CD14-positive monocyte (primary cell): ENCODE measurements at regions not wholly inside any gene's neighbourhood (a gene's known extent, or its start where the extent isn't known, plus 50 kb on each side); places are given as distances from the start of the nearest gene placed in this dataset.

Experiments
- DNase-seq, 3 donors: peaks; one replicate each; pipeline ENCODE4 v3.0.0-alpha.2; 2011 to 2022
- H2AFZ ChIP-seq: 2 replicates; pipeline ENCODE4 v1.6.0; 2012; ENCODE audit warnings: mild to moderate bottlenecking, low read depth, low read length, inconsistent platforms; ENCODE audit not compliant: insufficient read depth, poor library complexity, severe bottlenecking
- H3K27ac ChIP-seq, 2 donors: 1 replicate in 1 of 2; 2 replicates in 1 of 2; pipeline ENCODE4 v1.5.1; 2012 to 2013; ENCODE audit warnings: low read length in 2 of 2, control low read depth in 1 of 2, inconsistent platforms in 1 of 2, low read depth in 1 of 2, mild to moderate bottlenecking in 1 of 2
- H3K27me3 ChIP-seq, 2 donors: one replicate each; pipeline versions ENCODE4 v1.6.0 to v1.6.1; 2011 to 2013; ENCODE audit warnings: low read length in 2 of 2; ENCODE audit not compliant: control insufficient read depth in 2 of 2, insufficient read depth in 2 of 2
- H3K36me3 ChIP-seq, 2 donors: replicated peaks in 1 of 2; 1 replicate in 1 of 2; 2 replicates in 1 of 2; pipeline versions ENCODE4 v1.5.1 to v1.6.1; 2012 to 2013; ENCODE audit warnings: low read length in 2 of 2, control low read depth in 1 of 2, inconsistent platforms in 1 of 2, mild to moderate bottlenecking in 1 of 2; ENCODE audit not compliant: insufficient read depth in 2 of 2, control insufficient read depth in 1 of 2
- H3K4me1 ChIP-seq, 2 donors: 1 replicate in 1 of 2; 2 replicates in 1 of 2; pipeline versions ENCODE4 v1.5.1 to v1.6.1; 2012 to 2013; ENCODE audit warnings: low read length in 2 of 2, control low read depth in 1 of 2, inconsistent platforms in 1 of 2, mild to moderate bottlenecking in 1 of 2, moderate library complexity in 1 of 2; ENCODE audit not compliant: insufficient read depth in 2 of 2, control insufficient read depth in 1 of 2
- H3K4me2 ChIP-seq: replicated peaks from 2 replicates; pipeline ENCODE3; 2012; ENCODE audit warnings: low read length, moderate library complexity, mild to moderate bottlenecking; ENCODE audit not compliant: poor library complexity, severe bottlenecking; ENCODE audit errors: extremely low read depth
- H3K4me3 ChIP-seq, 3 experiments: fragments of 200-600 bp in 1 of 3; sonication (generic) in 1 of 3; replicated peaks in 1 of 3; 1 replicate in 2 of 3; 2 replicates in 1 of 3; pipeline ENCODE4 v1.5.1; 2011 to 2013; ENCODE audit warnings: low read length in 3 of 3, mild to moderate bottlenecking in 3 of 3, control low read depth in 2 of 3, low read depth in 2 of 3, inconsistent platforms in 1 of 3, moderate library complexity in 1 of 3
- H3K79me2 ChIP-seq: 2 replicates; pipeline ENCODE4 v1.6.0; 2012; ENCODE audit warnings: mild to moderate bottlenecking, control low read depth, inconsistent platforms, low read length, moderate library complexity; ENCODE audit not compliant: insufficient read depth
- H3K9ac ChIP-seq: 2 replicates; pipeline ENCODE4 v1.6.0; 2017; ENCODE audit warnings: low read length, mild to moderate bottlenecking; ENCODE audit not compliant: insufficient read depth, poor library complexity, severe bottlenecking
- H3K9me3 ChIP-seq, 2 donors: replicated peaks in 1 of 2; 1 replicate in 1 of 2; 2 replicates in 1 of 2; pipeline versions ENCODE4 v1.5.1 to v1.6.1; 2012 to 2013; ENCODE audit warnings: low read length in 2 of 2, control low read depth in 1 of 2; ENCODE audit not compliant: control insufficient read depth in 1 of 2, insufficient read depth in 1 of 2
- H4K20me1 ChIP-seq: 2 replicates; pipeline ENCODE4 v1.6.0; 2012; ENCODE audit warnings: mild to moderate bottlenecking, low read length, control low read depth, moderate library complexity; ENCODE audit not compliant: insufficient read depth
- H3K27ac Mint-ChIP-seq, 7 donors: one replicate each; pipeline ENCODE4 v1.8.0; 2020; ENCODE audit warnings: mild to moderate bottlenecking in 7 of 7, mixed read lengths in 7 of 7, moderate library complexity in 6 of 7, inconsistent platforms in 2 of 7
- H3K27me3 Mint-ChIP-seq, 3 donors: one replicate each; pipeline ENCODE4 v1.8.0; 2021 to 2022; ENCODE audit warnings: low read depth in 3 of 3, mild to moderate bottlenecking in 3 of 3, mixed read lengths in 3 of 3, moderate library complexity in 3 of 3, inconsistent platforms in 1 of 3
- H3K36me3 Mint-ChIP-seq, 2 donors: one replicate each; pipeline ENCODE4 v1.8.0; 2020; ENCODE audit warnings: mixed read lengths in 2 of 2, inconsistent platforms in 1 of 2, mild to moderate bottlenecking in 1 of 2
- H3K4me1 Mint-ChIP-seq: one replicate; pipeline ENCODE4 v1.8.0; 2020; ENCODE audit warnings: mild to moderate bottlenecking, mixed read lengths
- H3K4me3 Mint-ChIP-seq, 2 donors: one replicate each; pipeline ENCODE4 v1.8.0; 2020; ENCODE audit warnings: mild to moderate bottlenecking in 2 of 2, mixed read lengths in 2 of 2, moderate library complexity in 1 of 2
- H3K9me3 Mint-ChIP-seq, 7 donors: one replicate each; pipeline ENCODE4 v1.8.0; 2020 to 2022; ENCODE audit warnings: mixed read lengths in 7 of 7, mild to moderate bottlenecking in 6 of 7, moderate library complexity in 6 of 7, inconsistent platforms in 2 of 7
- WGBS: methylation state at CpG from one replicate; pipeline ENCODE4 v1.1.5; 2013; ENCODE audit warnings: missing lambda C conversion rate; ENCODE audit not compliant: insufficient coverage; 5-methylcytosine and 5-hydroxymethylcytosine counted together
- intact Hi-C, 2 donors: fragments of 100-400 bp; cut with micrococcal nuclease; formaldehyde crosslinking; loops; one replicate each; pipeline versions ENCODE4 v1.15.0 to v1.15.1; 2023
- TF ChIP-seq, protein P1 (sequence below): fragments of 200-600 bp; IDR thresholded peaks from one replicate; pipeline ENCODE4 v1.8.0; 2022; ENCODE audit warnings: antibody characterized with exemption, mild to moderate bottlenecking

DNA sequence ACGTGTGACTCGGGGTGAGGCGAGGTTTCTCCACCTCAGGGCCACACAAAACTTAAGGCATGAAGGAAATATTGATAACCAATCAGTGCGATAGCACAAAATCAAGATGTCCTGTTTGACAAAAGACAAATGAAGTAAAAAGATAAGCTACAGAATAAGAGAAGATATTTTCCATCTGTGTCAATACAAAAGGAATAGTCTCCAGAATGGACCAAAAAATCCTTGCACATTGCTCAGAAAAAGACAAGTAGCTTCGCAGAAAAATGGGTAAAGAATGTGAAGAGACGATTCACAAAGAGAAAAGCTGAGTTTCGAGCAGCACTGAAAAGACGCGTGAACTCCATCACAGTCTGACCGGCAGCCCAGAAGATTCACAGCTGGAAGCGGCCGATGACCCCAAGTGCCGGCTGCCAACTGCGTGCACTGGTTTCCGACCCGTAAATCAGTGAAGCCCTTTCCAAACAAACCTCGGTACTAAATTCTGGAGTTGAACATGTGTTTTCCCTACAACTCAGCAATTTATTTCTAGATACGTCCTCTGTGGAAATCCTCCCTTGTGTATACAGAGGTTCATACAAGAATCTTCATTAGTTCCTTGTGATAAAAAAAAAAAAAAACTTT lies 308.4 kb downstream of the BRD1 start:
- TF ChIP-seq, protein P1, sequence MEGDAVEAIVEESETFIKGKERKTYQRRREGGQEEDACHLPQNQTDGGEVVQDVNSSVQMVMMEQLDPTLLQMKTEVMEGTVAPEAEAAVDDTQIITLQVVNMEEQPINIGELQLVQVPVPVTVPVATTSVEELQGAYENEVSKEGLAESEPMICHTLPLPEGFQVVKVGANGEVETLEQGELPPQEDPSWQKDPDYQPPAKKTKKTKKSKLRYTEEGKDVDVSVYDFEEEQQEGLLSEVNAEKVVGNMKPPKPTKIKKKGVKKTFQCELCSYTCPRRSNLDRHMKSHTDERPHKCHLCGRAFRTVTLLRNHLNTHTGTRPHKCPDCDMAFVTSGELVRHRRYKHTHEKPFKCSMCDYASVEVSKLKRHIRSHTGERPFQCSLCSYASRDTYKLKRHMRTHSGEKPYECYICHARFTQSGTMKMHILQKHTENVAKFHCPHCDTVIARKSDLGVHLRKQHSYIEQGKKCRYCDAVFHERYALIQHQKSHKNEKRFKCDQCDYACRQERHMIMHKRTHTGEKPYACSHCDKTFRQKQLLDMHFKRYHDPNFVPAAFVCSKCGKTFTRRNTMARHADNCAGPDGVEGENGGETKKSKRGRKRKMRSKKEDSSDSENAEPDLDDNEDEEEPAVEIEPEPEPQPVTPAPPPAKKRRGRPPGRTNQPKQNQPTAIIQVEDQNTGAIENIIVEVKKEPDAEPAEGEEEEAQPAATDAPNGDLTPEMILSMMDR, result no peak
- Histone ChIP-seq H3K4me2 (no peak overlapping the region), H4K20me1 (peaks cover 4% of the 10 kb centered on the region), H3K27ac (no peak overlapping the region), H3K9me3 (peaks cover 0 to 4% of the 10 kb centered on the region in 2 donors), H3K4me3 (no peak overlapping the region), H3K27me3 (no peaks in the 10 kb centered on the region), H2AFZ (no peak overlapping the region), H3K9ac (no peak overlapping the region), H3K79me2 (no peaks in the 10 kb centered on the region), H3K4me1 (peaks cover 0 to 13% of the 10 kb centered on the region in 2 donors), H3K36me3 (no peaks in the 10 kb centered on the region)
- peaks cover 0 to 13% of the 10 kb centered on the region in 2 donors for H3K36me3 Mint-ChIP-seq
- H3K4me1 Mint-ChIP-seq, result peaks cover 25% of the 10 kb centered on the region
- H3K27ac Mint-ChIP-seq, result no peak overlapping the region
- H3K9me3 Mint-ChIP-seq, result peaks cover 0 to 14% (median 2%) of the 10 kb centered on the region in 7 donors
- no peak for DNase-seq
- peaks cover 2 to 15% (median 14%) of the 10 kb centered on the region in 3 donors for H3K27me3 Mint-ChIP-seq
- 87% methylated on average over 15 of the region's 18 CpGs for WGBS
- intact Hi-C loops, result no loop called here
- no peak overlapping the region for H3K4me3 Mint-ChIP-seq

DNA sequence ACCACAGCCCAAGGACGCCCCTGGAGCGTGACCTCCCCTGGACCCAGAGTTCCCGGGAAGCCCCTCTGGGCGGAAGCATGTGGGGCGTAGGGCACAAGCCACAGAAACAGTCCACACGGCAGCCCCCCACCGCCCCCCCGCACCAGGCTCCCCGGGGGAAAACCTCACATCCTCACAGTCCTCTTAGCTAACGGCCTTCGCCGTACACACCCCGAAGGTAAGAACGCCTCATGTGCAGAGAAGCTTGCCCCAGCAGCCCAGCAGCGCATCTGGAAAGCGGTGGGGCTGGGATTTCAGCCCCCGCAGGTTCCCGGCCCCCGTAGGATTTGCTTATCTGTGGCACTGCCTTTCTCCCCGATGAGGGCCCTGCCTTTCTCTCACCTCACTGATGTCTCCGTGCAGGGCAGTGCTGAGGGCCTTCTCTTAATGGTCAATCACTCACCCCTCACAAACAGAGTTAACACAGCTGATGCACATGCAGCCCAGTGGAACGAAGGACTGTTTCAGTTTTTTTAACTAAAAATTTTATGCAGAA lies 309.2 kb downstream of the BRD1 start:
- H2AFZ ChIP-seq, result no peak overlapping the region
- peaks cover 2% of the 10 kb centered on the region for H4K20me1 ChIP-seq
- Mint-ChIP-seq H3K9me3 (peaks cover 0 to 14% (median 3%) of the 10 kb centered on the region in 7 donors), H3K27ac (no peak overlapping the region), H3K27me3 (peaks cover 2 to 16% (median 13%) of the 10 kb centered on the region in 3 donors), H3K36me3 (peaks cover 0 to 13% of the 10 kb centered on the region in 2 donors), H3K4me3 (no peak overlapping the region), H3K4me1 (peaks cover 23% of the 10 kb centered on the region)
- H3K79me2 ChIP-seq, result no peaks in the 10 kb centered on the region
- peaks cover 0 to 4% of the 10 kb centered on the region in 2 donors for H3K9me3 ChIP-seq
- no peak overlapping the region for H3K9ac ChIP-seq
- peaks cover 0 to 13% of the 10 kb centered on the region in 2 donors for H3K4me1 ChIP-seq
- H3K4me2 ChIP-seq, result no peak overlapping the region
- H3K27ac ChIP-seq, result no peak overlapping the region
- TF ChIP-seq, protein P1, result no peak
- intact Hi-C loops, result no loop called here
- H3K36me3 ChIP-seq, result no peaks in the 10 kb centered on the region
- 83% methylated on average over 14 of the region's 22 CpGs for WGBS
- H3K27me3 ChIP-seq, result no peaks in the 10 kb centered on the region
- H3K4me3 ChIP-seq, result no peak overlapping the region
- DNase-seq, result no peak
